ENCODE measurements at regions not wholly inside any gene's neighbourhood (a gene's known extent, or its start where the extent isn't known, plus 50 kb on each side); places are given as distances from the start of the nearest gene placed in this dataset.
"Not testable (repeated sequence)": the region's sequence is repeated elsewhere in the genome, so short reads cannot be mapped to it uniquely, and the experiment has no call there.

DNA sequence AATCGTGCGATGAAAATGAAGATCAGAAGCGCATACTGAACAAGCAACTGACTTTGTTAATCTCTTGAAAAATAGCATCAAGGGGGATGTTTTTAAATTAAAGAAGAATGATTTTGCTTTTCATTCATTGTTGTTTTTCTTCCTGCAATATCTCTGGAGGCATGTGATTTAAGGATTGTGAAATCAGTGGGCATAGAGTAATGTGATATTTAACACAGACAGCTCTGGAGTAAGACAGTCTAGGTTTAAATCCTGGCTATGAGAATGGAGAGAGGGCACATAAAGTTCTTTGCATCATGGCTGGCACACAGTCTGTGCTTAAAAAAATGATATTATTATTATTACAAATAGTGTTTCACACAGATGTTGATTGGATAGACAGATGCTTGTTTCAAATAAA lies 243.1 kb upstream of the NBEA start:
- no peak for DNase-seq

DNA sequence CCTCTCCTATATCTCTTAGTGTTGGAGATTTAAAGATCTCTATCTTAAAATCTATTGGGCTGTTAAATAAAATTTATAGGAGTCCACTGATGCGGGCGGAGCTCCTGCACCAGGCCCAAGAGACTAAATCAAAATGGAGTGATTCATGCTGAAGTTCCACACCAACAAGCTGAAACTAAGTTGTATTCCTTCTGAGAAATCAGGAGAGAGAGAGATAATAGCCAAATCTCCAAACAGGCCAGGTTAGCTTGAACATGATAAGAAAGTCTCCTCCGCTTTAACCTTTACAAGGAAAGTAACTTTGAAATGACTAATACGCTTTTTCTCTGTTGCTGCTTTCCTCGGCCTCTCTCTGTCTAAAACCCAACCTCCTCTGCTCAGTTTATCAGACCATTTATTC lies 241.9 kb upstream of the NBEA start:
- no peak for DNase-seq

DNA sequence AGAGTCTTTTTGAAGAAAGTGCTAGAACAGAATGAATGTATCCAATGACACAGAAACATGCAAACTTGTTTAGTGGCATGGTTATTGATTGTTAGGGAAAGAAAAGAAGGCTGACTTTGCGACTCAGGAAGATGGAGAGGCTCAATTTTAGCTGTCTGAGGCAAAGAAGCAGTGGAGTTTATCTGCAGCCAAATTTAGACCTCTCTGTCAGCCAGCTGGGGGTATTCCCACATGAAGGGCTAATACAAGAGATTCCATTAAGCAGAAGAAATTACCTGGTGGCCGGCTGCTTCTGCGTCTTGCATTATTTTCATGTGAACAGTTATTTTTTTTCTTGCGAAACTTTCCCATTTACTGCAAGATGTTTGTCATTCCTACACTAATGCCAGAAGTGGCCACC lies 240.2 kb upstream of the NBEA start:
- DNase-seq: no peak

DNA sequence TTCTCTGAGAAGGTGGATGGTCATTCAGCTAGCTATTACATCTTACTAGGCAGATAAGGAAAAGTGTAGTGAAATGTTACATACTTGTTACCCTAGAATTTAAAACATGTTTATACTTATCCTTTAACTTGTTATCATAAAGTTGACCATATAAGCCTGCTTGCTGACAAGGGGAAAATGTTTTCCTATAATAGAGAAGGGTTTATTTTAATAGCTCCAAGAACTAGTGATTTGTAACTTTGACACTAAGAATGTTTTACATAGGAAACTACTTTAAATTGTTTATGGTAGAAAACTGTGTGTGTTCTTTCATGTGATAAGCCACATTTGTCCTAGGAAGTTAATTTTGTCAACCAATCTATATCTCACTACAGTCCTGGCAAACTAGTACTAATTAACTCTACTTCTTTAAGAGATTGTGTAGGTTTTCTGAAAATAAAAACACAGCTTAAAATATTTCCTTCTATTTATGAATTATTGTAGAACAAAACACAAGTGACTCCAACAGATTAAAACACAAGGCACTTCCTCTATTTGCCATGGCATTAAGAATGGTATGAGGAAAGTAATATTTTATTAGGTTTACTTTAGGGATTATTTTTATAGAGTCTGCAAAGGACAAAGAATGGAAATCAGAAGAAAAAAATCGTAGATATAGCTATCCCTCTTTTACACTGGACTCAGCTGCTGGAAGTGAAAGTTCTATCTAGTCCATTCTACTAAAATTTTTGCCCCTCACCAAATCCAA lies 233.3 kb upstream of the NBEA start:
- DNase-seq: no peak

DNA sequence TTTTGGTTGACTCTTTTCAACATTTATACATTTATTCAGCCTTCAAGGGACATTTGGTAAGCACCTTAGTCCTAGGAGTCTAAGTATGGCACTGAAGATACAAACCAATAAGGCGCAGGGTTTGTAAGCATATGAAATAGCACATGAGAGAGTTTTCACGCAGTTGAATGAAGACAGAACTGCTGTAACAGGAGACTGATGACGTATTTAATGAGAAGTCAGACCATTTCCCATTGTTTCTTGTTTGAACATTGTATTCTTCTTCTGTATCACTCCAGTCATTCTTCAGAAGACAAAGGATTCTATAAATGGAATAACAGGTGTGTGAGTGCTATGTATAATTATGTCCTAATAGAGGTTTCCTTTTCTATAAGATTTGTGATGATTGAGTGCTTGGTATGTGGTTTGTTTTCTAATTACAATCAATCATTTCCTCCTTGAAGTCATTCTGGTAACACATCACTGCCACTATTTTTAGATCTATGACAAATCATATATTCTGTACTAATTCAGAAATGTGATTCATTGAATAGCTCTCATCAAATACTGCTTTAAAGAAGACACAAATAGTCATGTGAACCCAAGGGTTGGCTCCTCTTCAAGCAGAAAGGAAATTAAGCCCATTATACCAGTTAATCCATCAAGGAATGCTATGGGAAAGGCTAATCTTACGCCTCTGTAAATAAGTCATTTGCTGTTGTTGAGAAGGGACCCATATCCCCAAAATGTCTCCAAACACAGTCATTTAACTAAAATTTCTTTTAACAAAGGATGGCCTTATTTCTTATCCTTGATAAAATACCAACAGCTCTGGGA lies 222.8 kb upstream of the NBEA start:
- no peak for DNase-seq

DNA sequence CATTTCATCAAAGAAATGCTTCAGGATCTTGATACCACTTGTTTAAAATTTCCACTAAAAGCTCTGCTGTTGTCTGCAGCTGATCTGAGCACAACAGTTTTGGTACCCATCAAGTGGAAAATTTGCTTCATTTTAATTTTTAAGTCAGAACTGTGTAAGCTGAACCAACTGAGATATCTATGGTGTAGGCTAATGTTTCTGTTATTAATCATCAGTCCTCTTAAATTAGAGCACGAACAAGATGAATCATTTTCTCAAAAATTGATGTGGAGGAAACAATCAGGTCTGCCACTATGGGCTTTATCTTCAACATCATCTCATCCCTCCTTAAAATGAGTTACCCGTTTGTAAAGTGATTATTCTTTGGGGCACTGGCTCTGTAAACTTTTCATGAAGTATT lies 221.5 kb upstream of the NBEA start:
- DNase-seq: no peak

DNA sequence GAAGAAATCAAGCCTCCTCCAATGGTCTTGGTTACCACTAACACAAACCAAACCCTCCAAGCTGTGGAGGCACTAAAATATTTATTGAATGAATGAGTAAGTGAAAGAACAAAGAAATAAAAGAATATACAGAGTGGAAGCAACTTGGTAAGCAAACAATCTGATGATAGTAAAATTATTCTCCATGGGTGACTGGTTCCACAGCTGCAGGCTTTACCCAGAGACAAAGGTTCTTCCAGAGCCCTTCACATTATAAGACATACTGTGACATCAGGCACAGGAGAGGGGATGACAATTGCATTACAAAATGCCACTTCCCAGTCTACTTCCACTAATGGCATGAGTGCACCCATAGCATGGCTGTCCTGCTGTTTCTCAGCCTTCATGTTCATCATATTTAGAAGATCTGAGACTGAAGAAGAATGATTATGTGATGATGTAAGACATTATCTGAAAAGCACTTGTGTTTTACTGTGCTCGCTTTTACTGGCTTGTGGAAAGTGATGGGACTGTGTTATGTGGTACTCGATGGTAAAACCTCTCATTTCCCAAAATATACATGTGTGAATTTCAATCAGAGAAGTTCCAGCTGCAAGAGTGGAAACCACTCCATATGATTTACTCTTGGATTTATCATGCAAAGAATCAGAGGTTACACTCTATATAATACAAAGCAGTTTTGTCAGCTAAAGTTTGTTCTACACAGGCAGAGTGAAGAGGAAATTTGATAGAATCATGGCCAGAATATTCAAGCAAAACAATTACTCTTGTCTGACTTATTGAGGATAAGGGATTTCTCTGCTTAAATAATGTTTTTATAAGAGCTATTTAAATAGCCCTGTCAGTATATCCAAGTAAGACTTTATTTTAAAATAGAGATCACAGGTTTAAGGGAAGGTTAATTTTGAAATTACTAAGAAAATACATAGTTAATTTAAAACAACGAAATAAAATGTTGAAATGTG lies 220.2 kb upstream of the NBEA start:
- no peak for DNase-seq

DNA sequence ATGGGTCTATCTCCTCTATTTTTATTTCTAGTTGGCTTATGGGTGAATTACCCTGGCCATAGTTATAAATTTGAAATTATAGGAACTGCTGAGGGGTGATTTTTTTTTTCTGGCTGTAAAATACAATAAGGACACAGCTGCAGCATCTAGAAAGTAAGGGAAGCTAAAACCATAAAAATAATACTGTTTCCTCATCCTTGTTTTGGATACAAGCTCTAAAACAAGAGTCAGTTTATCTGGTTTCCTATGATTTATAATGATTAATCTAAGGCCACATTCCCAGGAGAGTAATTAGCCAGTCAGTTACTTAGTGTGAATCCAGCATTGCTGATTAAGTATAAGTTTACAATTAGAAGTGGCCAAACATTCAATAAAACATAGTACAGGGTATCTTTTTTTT lies 219.1 kb upstream of the NBEA start:
- DNase-seq: peak; percentile 82

DNA sequence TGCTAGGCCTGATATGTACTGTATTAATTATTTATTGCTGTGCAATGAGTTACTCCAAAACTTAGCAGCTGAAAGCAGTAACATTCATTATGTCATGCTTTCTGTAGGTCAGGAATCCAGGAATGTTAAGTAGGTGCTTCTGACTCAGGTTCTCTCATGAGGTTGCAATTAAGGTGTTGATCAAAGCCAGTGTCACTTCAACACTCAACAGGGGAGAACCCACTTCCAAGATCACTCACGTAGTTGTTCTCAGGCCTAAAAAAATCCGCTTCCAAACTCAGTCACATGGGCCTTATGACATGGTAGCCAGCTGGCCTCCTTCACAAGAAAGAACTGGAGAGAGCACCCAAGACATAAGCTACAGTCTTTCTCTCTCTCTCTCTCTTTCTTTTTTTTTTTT lies 211.1 kb upstream of the NBEA start:
- DNase-seq: no peak

DNA sequence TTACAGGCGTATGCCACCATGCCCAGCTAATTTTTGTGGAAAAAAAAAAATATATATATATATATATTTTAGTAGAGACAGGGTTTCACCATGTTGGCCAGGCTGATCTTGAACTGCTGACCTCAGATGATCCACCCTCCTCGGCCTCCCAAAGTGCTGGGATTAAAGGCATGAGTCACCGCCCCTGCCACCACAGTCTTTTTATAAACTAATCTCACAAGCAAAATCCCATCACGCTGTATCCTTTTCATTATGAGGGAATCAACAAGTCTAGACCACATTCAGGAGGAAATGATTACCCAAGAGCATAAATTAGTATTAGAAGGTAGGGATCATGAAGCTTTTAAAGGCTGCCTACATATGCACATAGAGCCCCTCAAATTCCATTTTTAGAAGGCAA lies 210.6 kb upstream of the NBEA start:
- no peak for DNase-seq

DNA sequence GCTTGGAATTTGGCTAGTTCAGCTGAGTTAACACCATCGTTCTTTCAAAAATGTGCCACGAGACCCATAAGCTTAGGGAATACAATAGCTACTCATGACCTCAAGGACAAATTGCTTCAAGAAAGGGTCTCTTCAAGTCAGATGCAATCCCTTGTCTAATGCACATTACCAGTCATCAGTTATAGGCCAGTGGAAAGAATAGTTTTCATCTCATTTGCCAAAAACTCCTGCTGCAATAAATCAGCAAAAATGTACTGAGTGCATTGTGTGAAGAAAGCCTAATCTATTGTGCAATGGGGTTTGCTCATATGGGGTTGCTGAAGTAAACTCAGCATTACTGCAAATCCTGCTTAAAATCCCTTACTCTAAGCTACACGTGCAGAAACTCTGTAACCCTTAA lies 208.3 kb upstream of the NBEA start:
- peak; percentile 63 for DNase-seq

DNA sequence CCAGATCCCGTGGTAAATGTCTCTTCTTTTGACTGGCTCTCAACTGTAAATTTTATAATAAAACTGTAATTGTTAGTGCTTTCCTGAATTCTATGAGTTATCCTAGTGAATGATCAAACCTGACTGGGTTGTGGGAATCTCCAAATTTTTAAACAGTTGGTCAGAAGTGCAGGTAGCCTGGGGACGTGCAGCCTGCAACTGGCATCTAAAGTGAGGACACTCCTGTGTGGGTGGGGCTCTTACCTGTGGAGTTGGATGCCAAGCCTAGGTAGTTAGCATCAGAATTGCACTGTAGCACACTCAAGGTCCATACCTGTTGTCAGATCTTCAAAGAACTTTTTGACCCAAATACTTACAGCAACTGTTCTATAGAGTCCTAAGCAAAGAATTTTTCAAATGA lies 207.1 kb upstream of the NBEA start:
- no peak for DNase-seq

DNA sequence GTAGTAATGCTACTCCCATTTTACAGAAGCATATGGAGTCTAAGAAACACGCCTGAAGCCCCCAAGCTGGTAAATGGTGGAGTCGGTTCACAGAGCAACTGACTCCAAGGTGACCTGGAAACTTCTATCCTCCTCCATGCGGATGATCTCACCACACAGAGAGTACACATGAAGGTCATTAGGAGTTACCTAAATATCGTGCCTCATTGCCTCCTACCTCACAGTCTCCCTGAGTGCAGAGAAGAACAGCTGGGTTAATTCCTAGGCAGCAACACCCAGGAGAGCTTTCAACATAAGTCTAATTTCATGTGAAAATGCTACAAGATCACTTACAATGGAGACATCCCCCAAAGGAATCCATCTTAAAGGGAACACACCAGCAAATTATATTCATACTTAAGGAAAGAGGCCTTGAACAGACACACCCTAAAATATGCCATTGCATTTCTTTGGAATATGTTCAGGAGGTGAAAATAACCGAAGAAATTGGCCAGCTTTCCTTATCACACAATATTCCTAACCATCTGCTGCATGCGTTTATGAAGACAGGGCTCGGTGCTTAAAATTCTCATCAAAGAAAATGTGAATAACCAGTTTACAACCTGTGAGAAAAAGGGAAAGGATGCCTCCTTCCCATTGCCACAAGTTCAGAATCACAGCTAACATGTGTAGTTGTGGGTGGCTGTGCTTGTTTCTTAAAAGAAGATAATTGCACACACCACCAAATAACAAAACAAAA lies 203.6 kb upstream of the NBEA start:
- DNase-seq: no peak

DNA sequence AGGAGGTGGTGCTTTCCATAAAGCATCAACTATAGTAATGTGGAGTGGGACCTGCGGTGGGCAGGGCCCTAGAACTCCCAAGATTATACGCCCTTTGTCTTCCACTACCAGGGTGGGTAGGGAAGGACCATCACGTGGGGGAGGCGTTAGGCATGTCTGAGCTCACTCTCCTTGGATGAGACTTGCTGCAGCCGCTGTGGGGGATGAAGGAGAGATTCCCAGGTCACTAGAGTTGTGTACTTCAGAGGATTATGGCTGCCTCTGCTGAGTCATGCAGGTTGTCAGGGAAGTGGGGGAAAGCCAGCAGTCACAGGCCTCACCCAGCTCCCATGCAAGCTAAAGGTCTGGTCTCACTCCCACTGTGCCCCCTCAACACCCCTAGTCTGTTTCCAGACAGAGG lies 195.0 kb upstream of the NBEA start:
- not testable (repeated sequence) for DNase-seq

DNA sequence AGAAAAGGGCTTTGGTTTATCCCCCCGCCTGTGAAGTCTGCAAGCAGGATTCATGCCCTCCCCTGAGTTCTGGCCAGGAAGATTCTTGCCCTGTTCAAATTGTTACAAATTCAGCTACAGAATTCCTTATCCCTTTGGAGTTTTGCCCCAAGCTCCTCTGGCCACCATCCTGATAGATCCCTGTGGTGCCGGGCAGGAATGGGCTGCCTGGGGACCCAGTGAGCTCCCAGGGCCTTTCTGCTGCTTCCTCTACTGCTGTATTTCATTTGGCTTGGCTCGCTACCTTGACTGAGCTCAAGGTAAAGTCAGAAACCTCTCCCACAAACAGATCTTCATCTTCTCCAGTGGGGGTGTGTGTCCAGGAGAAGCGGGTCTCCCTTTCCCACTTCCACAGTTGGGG lies 194.6 kb upstream of the NBEA start:
- no peak for DNase-seq

DNA sequence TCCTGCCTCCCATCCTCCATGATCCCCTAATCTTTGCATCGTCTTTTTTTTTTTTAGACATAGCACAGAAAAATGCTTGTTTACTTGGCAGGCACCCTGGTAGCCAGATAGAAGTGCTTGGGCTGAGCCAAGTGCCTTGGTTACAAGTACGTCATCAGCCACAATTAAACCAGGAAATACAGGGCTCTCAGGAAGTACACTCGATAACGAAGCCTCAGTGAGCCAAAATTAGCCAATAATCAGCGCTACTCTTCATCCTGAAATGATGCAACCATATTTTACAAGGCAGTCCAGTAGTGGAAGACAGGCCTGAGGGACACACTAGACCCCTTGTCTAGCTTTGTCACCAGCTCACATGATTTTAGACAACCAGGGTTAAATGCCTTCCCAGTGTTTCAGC lies 194.0 kb upstream of the NBEA start:
- no peak for DNase-seq

DNA sequence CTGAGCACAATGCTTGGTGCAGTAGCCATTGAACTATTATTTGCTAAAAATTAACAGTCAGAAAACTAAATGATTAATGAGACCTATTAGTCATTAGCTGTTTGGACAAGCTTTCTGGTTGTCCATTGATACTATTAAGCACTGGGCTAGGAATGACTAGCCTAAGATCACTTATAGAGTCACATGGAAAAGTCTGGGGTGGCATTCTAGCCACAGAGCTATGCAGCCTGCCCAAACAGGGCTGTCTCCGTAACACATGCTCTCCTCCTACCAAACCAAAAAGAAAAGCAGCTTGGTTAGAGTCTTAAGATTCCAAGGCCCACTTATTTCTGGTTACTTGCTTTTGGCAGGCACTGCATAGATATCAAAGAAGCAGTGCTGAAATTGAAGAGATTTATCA lies 193.5 kb upstream of the NBEA start:
- DNase-seq: no peak

DNA sequence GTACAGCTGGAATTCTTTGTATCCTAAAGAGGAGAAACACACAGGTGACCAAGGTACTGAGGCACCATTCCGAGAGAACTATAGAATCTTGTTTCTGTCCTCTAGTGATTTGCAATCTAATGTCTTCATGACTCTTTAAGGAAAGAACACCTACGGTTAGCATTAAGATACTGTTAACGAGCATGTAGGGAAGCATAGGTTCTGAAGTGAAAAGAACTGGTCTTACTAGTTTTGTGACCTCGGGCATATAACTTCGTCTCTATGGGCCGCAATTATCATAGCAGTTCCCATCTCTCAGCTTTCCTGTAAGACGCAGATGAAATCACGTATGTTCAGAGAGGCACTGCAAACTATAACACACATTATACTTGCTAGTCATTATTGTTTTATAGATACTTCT lies 193.0 kb upstream of the NBEA start:
- DNase-seq: no peak

DNA sequence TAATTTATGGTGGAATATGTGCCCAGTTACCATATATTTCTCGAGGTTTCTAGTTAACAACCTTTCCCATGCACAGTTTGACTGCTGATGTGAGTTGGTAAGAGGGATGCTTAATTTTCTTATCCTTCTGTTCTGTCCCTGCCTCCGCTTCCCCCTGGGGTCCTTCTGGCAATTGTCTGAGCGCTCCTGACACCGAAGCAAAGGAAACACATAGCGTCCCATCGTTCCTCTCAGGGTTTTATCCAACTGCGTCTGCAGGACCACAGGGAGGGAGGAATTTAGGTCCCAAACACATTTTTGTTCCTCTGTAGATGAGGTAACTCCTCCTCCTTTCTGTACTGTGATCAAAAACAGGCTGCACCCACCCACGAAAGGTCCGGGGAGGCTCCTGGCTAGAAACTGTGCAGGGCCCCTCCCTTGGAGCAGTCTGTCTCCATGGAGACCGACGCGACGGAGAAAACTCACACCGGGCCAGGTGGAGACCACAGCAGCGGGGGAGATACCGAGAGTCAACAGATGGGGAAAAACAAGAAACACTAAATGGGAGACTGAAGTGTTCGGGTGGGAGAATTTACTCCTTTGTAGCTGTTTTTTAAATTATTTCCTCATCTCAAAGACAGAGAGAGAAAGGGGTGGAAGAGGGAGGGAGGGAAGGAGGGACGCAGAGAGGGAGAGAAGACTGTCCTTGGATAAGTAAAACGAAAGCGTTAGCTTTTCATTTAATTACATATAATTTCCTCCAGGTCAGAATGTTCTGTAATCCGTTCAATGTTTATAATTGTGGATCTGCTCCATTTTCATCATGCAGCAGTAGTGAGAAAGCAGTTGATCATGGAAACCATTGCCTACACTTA lies 191.8 kb upstream of the NBEA start:
- DNase-seq: no peak

DNA sequence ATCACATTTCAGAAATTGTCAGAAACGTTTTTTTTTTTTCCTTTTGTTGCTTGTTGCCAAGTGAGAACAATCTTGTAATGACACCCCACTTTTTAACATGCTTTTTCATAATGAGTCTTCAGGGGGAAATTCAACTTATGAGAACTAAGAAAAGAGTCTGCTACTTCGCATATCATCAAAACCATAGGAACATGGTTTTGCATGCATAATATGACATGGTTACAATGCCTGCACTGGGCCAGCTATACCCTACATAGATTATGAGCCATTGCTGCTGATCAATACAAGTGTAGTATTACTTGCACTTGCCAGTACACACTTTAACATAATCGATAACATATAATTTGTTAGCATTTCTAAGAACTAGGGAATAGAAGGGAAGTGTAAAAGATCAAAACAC lies 191.0 kb upstream of the NBEA start:
- no peak for DNase-seq

DNA sequence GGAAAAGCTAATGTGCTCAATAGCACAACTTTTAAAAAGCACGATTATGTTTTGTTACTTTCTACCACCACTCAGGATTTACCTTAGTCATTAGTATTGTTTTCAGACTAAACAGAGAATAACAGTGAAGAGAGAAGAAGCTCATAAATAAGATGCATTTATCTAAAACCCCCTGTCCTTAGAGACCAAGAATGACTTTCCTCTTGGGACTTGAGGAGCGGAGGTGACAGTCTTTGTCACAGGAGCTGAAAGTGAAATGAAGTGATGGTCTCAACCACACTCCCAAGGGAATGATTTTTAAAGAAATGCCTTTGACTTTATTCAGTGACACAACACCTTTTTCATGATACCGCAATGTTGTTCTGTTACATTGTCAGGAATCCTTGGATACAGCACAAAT lies 190.6 kb upstream of the NBEA start:
- no peak for DNase-seq

Data from muscle of arm (tissue), 1 donor.